ENCODE measurements at regions not wholly inside any gene's neighbourhood (a gene's known extent, or its start where the extent isn't known, plus 50 kb on each side); places are given as distances from the start of the nearest gene placed in this dataset.

GRCh38 chr5:8769631-8770030, 776.2 kb downstream of the SEMA5A start:
- Histone ChIP-seq H3K79me2 (replicated peaks; ENCODE audit: insufficient read depth, low read length) (no peaks in the 10 kb centered on the region), H3K9ac (ENCODE audit: low read length) (no peak overlapping the region), H3K36me3 (ENCODE audit: insufficient read depth, low read length) (no peaks in the 10 kb centered on the region), H3K27me3 (ENCODE audit: insufficient read depth, low read depth, low read length) (no peaks in the 10 kb centered on the region), H3K27ac (ENCODE audit: low read length) (no peak overlapping the region), H3K9me3 (ENCODE audit: low read length) (no peaks in the 10 kb centered on the region), H3K9me2 (ENCODE audit: insufficient read depth, low read length) (no peaks in the 10 kb centered on the region), H4K20me1 (ENCODE audit: insufficient read depth) (no peaks in the 10 kb centered on the region), H2AFZ (ENCODE audit: low read depth, low read length) (no peak overlapping the region), H3F3A (ENCODE audit: insufficient read depth, low read length, poor library complexity, severe bottlenecking) (no peaks in the 10 kb centered on the region), H3K4me2 (ENCODE audit: low read length) (no peak overlapping the region), H3K4me3 (ENCODE audit: low read length) (no peak overlapping the region)
- TF ChIP-seq EZH2 (IDR thresholded peaks at IDR 0.05; ENCODE audit: borderline replicate concordance, insufficient read depth, low read length, poor library complexity, severe bottlenecking) (no peak), MXI1 (conservative IDR thresholded peaks at IDR 0.05; ENCODE audit: poor library complexity, severe bottlenecking) (no peak), CTCF (IDR thresholded peaks at IDR 0.05; ENCODE audit: poor library complexity, severe bottlenecking) (no peak), POLR2AphosphoS5 (IDR thresholded peaks at IDR 0.05) (no peak), EP300 (conservative IDR thresholded peaks at IDR 0.05; ENCODE audit: poor library complexity, severe bottlenecking) (no peak), REST (IDR thresholded peaks at IDR 0.05; ENCODE audit: borderline replicate concordance) (no peak), RAD21 (conservative IDR thresholded peaks at IDR 0.05) (no peak), TAF1 (IDR thresholded peaks at IDR 0.05; ENCODE audit: low read depth) (no peak), SMC3 (conservative IDR thresholded peaks at IDR 0.05; ENCODE audit: poor library complexity) (no peak)

- Histone ChIP-seq H2AFZ (ENCODE audit: low read depth, low read length) (no peak overlapping the region), H3K79me2 (replicated peaks; ENCODE audit: insufficient read depth, low read length) (no peaks in the 10 kb centered on the region), H3F3A (ENCODE audit: insufficient read depth, low read length, poor library complexity, severe bottlenecking) (no peaks in the 10 kb centered on the region), H3K9ac (ENCODE audit: low read length) (no peak overlapping the region), H3K9me2 (ENCODE audit: insufficient read depth, low read length) (no peaks in the 10 kb centered on the region), H3K4me2 (ENCODE audit: low read length) (no peak overlapping the region), H3K27me3 (ENCODE audit: insufficient read depth, low read depth, low read length) (no peaks in the 10 kb centered on the region), H4K20me1 (ENCODE audit: insufficient read depth) (no peaks in the 10 kb centered on the region), H3K36me3 (ENCODE audit: insufficient read depth, low read length) (no peaks in the 10 kb centered on the region), H3K27ac (ENCODE audit: low read length) (no peak overlapping the region), H3K4me3 (ENCODE audit: low read length) (no peak overlapping the region), H3K9me3 (ENCODE audit: low read length) (no peaks in the 10 kb centered on the region)
- TF ChIP-seq POLR2AphosphoS5 (IDR thresholded peaks at IDR 0.05) = no peak
These were observed 775.4 kb downstream of the SEMA5A start for GRCh38 chr5:8770431-8770830.

- H3K4me2 ChIP-seq (ENCODE audit: low read length) = no peak overlapping the region
These were observed 772.7 kb downstream of the SEMA5A start for GRCh38 chr5:8773046-8773615.

More at GRCh38 chr5:8773046-8773615, 772.7 kb downstream of the SEMA5A start:
- Histone ChIP-seq H3K27me3 (ENCODE audit: insufficient read depth, low read depth, low read length) (no peaks in the 10 kb centered on the region), H3K9me2 (ENCODE audit: insufficient read depth, low read length) (no peaks in the 10 kb centered on the region), H3K79me2 (replicated peaks; ENCODE audit: insufficient read depth, low read length) (no peaks in the 10 kb centered on the region), H3K9me3 (ENCODE audit: low read length) (no peaks in the 10 kb centered on the region), H3K4me3 (ENCODE audit: low read length) (no peak overlapping the region), H3K27ac (ENCODE audit: low read length) (no peak overlapping the region), H4K20me1 (ENCODE audit: insufficient read depth) (no peaks in the 10 kb centered on the region), H3F3A (ENCODE audit: insufficient read depth, low read length, poor library complexity, severe bottlenecking) (no peaks in the 10 kb centered on the region), H3K36me3 (ENCODE audit: insufficient read depth, low read length) (no peaks in the 10 kb centered on the region), H2AFZ (ENCODE audit: low read depth, low read length) (no peak overlapping the region), H3K9ac (ENCODE audit: low read length) (no peak overlapping the region)
- no peak for TF ChIP-seq RAD21 (conservative IDR thresholded peaks at IDR 0.05)
- no peak for TF ChIP-seq REST (IDR thresholded peaks at IDR 0.05; ENCODE audit: borderline replicate concordance)
- TF ChIP-seq EP300 (conservative IDR thresholded peaks at IDR 0.05; ENCODE audit: poor library complexity, severe bottlenecking) = no peak
- TF ChIP-seq EZH2 (IDR thresholded peaks at IDR 0.05; ENCODE audit: borderline replicate concordance, insufficient read depth, low read length, poor library complexity, severe bottlenecking) = no peak
- no peak for TF ChIP-seq TAF1 (IDR thresholded peaks at IDR 0.05; ENCODE audit: low read depth)
- no peak for TF ChIP-seq CTCF (IDR thresholded peaks at IDR 0.05; ENCODE audit: poor library complexity, severe bottlenecking)
- TF ChIP-seq MXI1 (conservative IDR thresholded peaks at IDR 0.05; ENCODE audit: poor library complexity, severe bottlenecking) = no peak
- TF ChIP-seq SMC3 (conservative IDR thresholded peaks at IDR 0.05; ENCODE audit: poor library complexity) = no peak

All from neural cell (in vitro differentiated cells).